ENCODE measurements at regions not wholly inside any gene's neighbourhood (a gene's known extent, or its start where the extent isn't known, plus 50 kb on each side); places are given as distances from the start of the nearest gene placed in this dataset.

DNA sequence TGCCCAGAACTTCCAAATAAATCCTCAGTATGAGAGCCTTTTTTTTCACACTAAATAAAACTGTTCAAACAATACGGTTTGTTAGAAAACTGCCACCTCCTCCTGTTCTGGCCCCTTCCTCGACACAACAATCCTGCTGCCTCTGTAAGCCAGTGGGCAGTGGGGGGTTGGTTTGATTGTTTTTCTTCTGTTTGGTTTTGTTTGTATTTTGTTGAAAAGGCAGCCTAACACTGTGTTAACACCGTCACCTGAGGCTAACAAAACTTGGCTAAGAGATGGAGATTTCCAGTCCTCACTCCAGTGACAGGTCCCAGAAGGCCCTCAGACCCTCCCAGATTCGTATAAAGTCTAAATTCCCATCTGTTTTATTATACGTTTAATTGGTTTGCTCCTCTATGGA lies 402.1 kb downstream of the ZNF521 start:
- DNase-seq (ENCODE audit: low spot score), result no peak
- in situ Hi-C loops (cut with MboI; ENCODE audit: low pct_unique_long_range_greater_than_20kb, low sequenced_read_pairs, unreplicated experiment), result no loop called here
- TF ChIP-seq, protein P1, sequence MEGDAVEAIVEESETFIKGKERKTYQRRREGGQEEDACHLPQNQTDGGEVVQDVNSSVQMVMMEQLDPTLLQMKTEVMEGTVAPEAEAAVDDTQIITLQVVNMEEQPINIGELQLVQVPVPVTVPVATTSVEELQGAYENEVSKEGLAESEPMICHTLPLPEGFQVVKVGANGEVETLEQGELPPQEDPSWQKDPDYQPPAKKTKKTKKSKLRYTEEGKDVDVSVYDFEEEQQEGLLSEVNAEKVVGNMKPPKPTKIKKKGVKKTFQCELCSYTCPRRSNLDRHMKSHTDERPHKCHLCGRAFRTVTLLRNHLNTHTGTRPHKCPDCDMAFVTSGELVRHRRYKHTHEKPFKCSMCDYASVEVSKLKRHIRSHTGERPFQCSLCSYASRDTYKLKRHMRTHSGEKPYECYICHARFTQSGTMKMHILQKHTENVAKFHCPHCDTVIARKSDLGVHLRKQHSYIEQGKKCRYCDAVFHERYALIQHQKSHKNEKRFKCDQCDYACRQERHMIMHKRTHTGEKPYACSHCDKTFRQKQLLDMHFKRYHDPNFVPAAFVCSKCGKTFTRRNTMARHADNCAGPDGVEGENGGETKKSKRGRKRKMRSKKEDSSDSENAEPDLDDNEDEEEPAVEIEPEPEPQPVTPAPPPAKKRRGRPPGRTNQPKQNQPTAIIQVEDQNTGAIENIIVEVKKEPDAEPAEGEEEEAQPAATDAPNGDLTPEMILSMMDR (IDR thresholded peaks at IDR 0.05; ENCODE audit: extremely low read depth, insufficient read depth, missing control alignments), result no peak

DNA sequence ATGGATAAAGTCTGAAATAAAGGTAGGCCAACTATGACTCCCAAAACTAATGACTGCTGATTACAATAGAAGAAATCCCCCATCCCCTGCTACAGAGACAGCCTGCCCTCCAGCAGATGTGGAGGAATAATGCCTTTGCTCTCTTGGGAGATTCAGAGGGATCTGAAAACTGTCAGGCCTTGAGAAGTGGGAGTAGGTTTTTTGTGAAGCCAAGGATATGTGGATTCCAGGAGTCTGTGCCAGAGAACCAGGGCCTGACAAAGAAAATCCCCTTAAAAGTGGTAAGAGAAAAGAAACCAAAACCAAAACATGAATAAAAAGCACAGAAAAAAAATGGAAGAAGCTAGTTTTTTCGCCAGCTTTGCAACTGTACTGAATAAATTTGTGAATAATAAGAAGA lies 397.6 kb downstream of the ZNF521 start:
- DNase-seq (ENCODE audit: low spot score), result no peak
- in situ Hi-C loops (cut with MboI; ENCODE audit: low pct_unique_long_range_greater_than_20kb, low sequenced_read_pairs, unreplicated experiment), result no loop called here
- TF ChIP-seq, protein P1 (IDR thresholded peaks at IDR 0.05; ENCODE audit: extremely low read depth, insufficient read depth, missing control alignments), result no peak

DNA sequence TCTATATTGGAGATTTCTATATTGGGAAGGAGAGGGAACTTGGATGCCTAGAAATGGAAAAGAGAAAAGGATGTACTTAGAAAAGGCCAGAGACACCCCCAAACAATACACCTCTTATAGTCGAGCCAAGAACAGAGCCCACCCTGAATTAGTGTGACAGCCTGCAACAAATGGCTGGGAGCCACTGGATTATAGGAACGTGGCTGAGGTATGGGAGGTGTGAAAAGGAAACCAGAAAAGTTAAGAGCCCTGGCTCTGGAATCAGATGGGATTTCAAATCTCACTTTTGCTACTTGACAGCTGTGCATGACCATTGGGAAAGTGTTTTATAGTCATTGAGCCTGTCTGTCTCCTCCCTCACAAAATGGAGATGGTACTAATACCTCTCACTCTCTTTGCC lies 394.0 kb downstream of the ZNF521 start:
- TF ChIP-seq, protein P1 (IDR thresholded peaks at IDR 0.05; ENCODE audit: extremely low read depth, insufficient read depth, missing control alignments), result no peak
- in situ Hi-C loops (cut with MboI; ENCODE audit: low pct_unique_long_range_greater_than_20kb, low sequenced_read_pairs, unreplicated experiment), result no loop called here
- no peak for DNase-seq (ENCODE audit: low spot score)

DNA sequence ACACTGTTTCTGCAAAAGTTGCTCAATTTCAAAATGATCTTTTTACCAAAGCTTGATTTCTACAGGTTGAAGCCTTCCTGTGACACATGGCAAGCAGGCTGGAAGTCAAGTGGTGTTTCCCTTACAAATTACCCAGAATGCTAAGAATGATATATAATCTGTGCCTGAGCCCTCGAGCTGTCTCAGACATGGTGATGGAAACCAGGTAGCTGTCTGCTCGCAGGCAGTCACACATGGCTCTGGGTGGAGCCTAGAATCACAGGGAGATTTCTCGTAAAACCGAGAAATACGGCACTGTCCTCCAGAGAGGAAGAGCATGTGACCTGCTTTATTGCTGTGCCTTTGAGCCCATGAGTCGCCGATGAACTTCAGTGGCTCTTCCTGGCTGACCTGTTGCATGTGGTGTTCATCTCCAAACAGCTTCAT lies 392.9 kb downstream of the ZNF521 start:
- no peak for DNase-seq (ENCODE audit: low spot score)
- TF ChIP-seq, protein P1 (IDR thresholded peaks at IDR 0.05; ENCODE audit: extremely low read depth, insufficient read depth, missing control alignments), result no peak
- in situ Hi-C loops (cut with MboI; ENCODE audit: low pct_unique_long_range_greater_than_20kb, low sequenced_read_pairs, unreplicated experiment), result no loop called here

DNA sequence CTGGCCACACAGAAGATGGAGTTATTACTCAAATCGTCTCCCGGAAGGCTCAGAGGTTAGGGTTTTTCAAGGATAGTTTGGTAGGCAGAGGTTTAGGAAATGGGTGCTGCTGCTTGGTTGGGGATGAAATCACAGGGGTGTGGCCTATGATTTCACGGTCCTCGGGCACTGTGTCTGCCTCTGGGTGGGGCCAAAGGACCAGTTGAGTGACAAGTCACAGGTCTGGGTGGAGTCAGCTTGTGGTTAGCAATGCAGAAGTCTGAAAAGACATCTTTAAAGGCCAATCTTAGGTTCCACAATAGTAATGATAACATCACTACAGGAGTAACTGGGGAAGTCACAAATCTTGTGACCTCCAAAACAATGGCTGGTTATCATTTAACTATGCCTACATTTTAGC lies 387.8 kb downstream of the ZNF521 start:
- TF ChIP-seq, protein P1 (IDR thresholded peaks at IDR 0.05; ENCODE audit: extremely low read depth, insufficient read depth, missing control alignments), result no peak
- no peak for DNase-seq (ENCODE audit: low spot score)

DNA sequence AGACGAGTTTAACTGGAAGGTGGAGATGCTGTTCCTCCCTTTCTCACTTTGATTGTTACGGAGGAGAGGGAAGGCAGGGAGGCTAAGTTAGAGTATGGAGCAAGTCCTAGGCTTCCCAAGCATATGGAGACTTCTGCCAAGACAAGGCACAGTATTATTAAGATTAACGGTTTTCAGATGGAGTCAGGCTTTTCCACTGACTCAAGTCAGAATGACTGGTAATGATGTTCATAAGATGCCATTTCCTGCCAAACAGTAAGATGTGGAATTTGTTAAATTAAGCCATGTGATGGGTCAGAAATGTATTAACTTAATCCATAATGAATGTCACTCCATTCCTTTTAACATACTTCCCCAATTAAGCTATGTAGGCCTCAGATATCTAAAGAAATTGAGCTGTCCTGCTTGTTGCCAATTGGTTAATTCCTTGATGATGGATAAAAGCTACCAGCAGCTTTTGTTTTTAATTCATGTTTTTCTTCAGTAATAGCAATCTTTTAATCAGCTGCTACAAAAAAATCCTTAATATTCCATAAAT lies 383.7 kb downstream of the ZNF521 start:
- TF ChIP-seq, protein P1 (IDR thresholded peaks at IDR 0.05; ENCODE audit: extremely low read depth, insufficient read depth, missing control alignments), result no peak
- in situ Hi-C loops (cut with MboI; ENCODE audit: low pct_unique_long_range_greater_than_20kb, low sequenced_read_pairs, unreplicated experiment), result no loop called here
- DNase-seq (ENCODE audit: low spot score), result no peak

More for the DNA sequence above, 387.8 kb downstream of the ZNF521 start:
- in situ Hi-C loops (cut with MboI; ENCODE audit: low pct_unique_long_range_greater_than_20kb, low sequenced_read_pairs, unreplicated experiment), result no loop called here

DNA sequence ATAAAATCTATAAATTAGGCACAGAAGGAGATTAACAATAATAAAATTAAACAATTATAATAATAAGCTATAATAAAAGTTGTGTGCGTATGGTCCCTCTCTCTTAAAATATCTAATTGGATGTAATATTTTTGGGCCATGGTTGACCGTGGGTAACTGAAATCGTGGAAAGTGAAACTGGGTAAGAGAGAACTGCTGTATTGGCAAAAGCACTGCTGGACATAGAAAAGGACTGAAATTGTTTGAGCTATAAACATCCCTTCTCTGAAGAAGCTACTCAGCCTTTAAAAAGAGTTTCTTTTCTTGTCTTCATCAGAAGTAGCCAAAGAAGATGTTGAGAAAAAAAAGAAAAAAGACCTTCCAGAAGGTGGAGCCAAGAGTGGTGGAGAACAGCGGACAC lies 379.4 kb downstream of the ZNF521 start:
- in situ Hi-C loops (cut with MboI; ENCODE audit: low pct_unique_long_range_greater_than_20kb, low sequenced_read_pairs, unreplicated experiment), result no loop called here
- no peak for DNase-seq (ENCODE audit: low spot score)
- TF ChIP-seq, protein P1 (IDR thresholded peaks at IDR 0.05; ENCODE audit: extremely low read depth, insufficient read depth, missing control alignments), result no peak
